Progenitor cell of endocrine pancreas (in vitro differentiated cells): ENCODE measurements at regions not wholly inside any gene's neighbourhood (a gene's known extent, or its start where the extent isn't known, plus 50 kb on each side); places are given as distances from the start of the nearest gene placed in this dataset.

Experiments
- DNase-seq: peaks from one replicate; pipeline ENCODE4 v3.0.0; 2021; ENCODE audit warnings: low spot score; ENCODE audit not compliant: unreplicated experiment
- H3K27ac Mint-ChIP-seq: 2 replicates; pipeline ENCODE4 v1.8.0; 2021; ENCODE audit warnings: mild to moderate bottlenecking, moderate library complexity, mixed read lengths
- H3K27me3 Mint-ChIP-seq: 2 replicates; pipeline ENCODE4 v1.8.0; 2021; ENCODE audit warnings: mixed read lengths
- H3K36me3 Mint-ChIP-seq: 2 replicates; pipeline ENCODE4 v1.8.0; 2022; ENCODE audit warnings: mixed read lengths; ENCODE audit not compliant: insufficient read depth
- H3K4me1 Mint-ChIP-seq: 2 replicates; pipeline ENCODE4 v1.8.0; 2021; ENCODE audit warnings: low read depth, mixed read lengths
- H3K4me3 Mint-ChIP-seq: 2 replicates; pipeline ENCODE4 v1.8.0; 2021; ENCODE audit warnings: low read depth, mild to moderate bottlenecking, moderate library complexity, mixed read lengths
- H3K9me3 Mint-ChIP-seq: 2 replicates; pipeline ENCODE4 v1.8.0; 2021; ENCODE audit warnings: low read depth, mixed read lengths
- CTCF ChIP-seq: fragments of 200-600 bp; sonication (generic); IDR thresholded peaks from one replicate; pipeline ENCODE4 v1.5.0; 2021; ENCODE audit warnings: antibody characterized with exemption, mild to moderate bottlenecking; ENCODE audit not compliant: unreplicated experiment

GRCh38 chr17:74145756-74146155 lies 57.7 kb upstream of the RPL38 start:
- no peak overlapping the region for H3K4me3 Mint-ChIP-seq
- H3K27ac Mint-ChIP-seq = no peak overlapping the region
- no peak for TF ChIP-seq CTCF
- peaks cover 16% of the 10 kb centered on the region for H3K9me3 Mint-ChIP-seq
- peaks cover 18% of the 10 kb centered on the region for H3K4me1 Mint-ChIP-seq
- H3K36me3 Mint-ChIP-seq = peaks cover 3% of the 10 kb centered on the region
- DNase-seq = no peak
- no peaks in the 10 kb centered on the region for H3K27me3 Mint-ChIP-seq

DNA sequence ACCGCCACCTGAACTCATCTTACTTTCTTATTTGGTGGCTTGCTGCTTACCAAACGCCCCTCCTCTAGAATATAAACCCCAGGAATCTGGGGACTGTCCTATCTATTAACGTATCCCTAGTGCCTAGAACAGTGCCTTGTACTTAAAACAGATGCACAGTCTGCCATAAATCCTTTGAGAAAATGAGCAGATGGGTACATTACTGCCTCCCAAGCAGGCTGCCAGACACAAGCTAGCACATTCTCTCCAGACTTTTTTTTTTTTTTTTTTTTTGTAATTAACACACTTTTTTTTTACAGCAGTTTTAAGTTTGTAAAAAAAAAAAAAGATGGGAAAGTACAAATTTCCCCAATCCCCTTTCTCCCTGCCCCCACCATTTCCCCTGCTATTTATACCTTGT lies 57.3 kb upstream of the RPL38 start:
- Mint-ChIP-seq H3K27ac (no peak overlapping the region), H3K4me3 (no peak overlapping the region), H3K27me3 (no peaks in the 10 kb centered on the region), H3K36me3 (peaks cover 3% of the 10 kb centered on the region), H3K4me1 (peaks cover 19% of the 10 kb centered on the region), H3K9me3 (peaks cover 16% of the 10 kb centered on the region)
- TF ChIP-seq CTCF = no peak
- no peak for DNase-seq

- no peak for DNase-seq
- TF ChIP-seq CTCF = no peak
- Mint-ChIP-seq H3K27ac (no peak overlapping the region), H3K36me3 (peaks cover 3% of the 10 kb centered on the region), H3K27me3 (peaks cover 3% of the 10 kb centered on the region), H3K4me1 (peaks cover 20% of the 10 kb centered on the region), H3K9me3 (peaks cover 10% of the 10 kb centered on the region), H3K4me3 (no peak overlapping the region)
Measured at GRCh38 chr17:74147056-74147835, 56.2 kb upstream of the RPL38 start.

DNA sequence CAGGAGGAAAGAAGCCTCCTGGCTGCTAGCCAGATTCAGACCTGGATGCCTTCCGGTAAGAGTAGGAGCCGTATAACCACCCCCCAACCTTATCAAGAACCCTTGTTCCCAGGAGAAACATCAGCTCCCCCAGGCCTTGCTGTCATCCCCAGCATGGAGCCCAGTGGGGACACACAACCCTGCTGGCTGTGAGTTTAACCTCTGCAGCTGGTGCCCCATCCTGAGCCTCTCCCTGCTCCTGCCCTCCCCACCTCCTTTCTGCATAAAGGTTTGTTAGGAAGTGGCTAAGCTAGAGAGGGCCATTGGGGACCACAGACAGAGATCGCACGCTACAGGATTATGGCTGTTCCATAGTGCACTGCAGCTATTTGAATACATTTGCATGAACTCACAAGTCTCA lies 55.5 kb upstream of the RPL38 start:
- peaks cover 21% of the 10 kb centered on the region for H3K4me1 Mint-ChIP-seq
- no peaks in the 10 kb centered on the region for H3K36me3 Mint-ChIP-seq
- no peak overlapping the region for H3K27ac Mint-ChIP-seq
- DNase-seq = no peak
- peaks cover 4% of the 10 kb centered on the region for H3K9me3 Mint-ChIP-seq
- no peak overlapping the region for H3K4me3 Mint-ChIP-seq
- TF ChIP-seq CTCF = no peak
- H3K27me3 Mint-ChIP-seq = peaks cover 3% of the 10 kb centered on the region

DNA sequence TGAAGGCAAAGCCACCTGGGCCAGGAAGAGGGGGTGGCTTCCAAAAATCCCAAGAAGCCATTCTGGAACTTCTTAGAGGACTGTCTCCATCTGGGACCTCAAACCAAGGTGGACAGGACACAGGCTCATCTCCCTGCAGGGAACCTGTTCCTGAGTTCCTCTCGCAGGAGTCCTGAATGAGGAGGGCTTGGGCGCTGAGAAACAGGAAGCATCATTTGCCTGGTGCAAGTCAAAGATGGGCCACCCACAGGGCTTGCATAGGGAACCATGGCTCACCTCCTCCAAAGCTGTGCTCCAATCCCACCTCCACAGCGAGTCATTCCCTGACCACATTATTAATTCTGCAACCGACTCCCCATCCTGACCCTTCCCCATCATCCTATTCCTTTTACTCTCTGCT lies 55.0 kb upstream of the RPL38 start:
- peaks cover 2% of the 10 kb centered on the region for H3K9me3 Mint-ChIP-seq
- H3K36me3 Mint-ChIP-seq = no peaks in the 10 kb centered on the region
- peaks cover 3% of the 10 kb centered on the region for H3K27me3 Mint-ChIP-seq
- no peak for DNase-seq
- no peak for TF ChIP-seq CTCF
- no peak overlapping the region for H3K27ac Mint-ChIP-seq
- peaks cover 21% of the 10 kb centered on the region for H3K4me1 Mint-ChIP-seq
- no peak overlapping the region for H3K4me3 Mint-ChIP-seq
